ENCODE measurements at regions not wholly inside any gene's neighbourhood (a gene's known extent, or its start where the extent isn't known, plus 50 kb on each side); places are given as distances from the start of the nearest gene placed in this dataset.

GRCh38 chr5:103497781-103498180 lies 64.8 kb downstream of the NUDT12 start:
- Histone ChIP-seq H3K36me3 (ENCODE audit: control insufficient read depth, insufficient read depth, low read length) (no peaks in the 10 kb centered on the region), H4K5ac (ENCODE audit: low read depth, low read length) (no peak overlapping the region), H3K4me2 (ENCODE audit: low read depth, low read length) (no peak overlapping the region), H3K27ac (ENCODE audit: insufficient read depth, low read length) (no peak overlapping the region), H2BK15ac (ENCODE audit: low read depth, low read length) (no peak overlapping the region), H3K4ac (ENCODE audit: low read depth, low read length) (no peak overlapping the region), H4K20me1 (ENCODE audit: insufficient read depth, low read length) (no peaks in the 10 kb centered on the region), H3K56ac (ENCODE audit: extremely low read depth, insufficient read depth, low read length) (no peak overlapping the region), H3K4me1 (ENCODE audit: control insufficient read depth, insufficient read depth, low read length) (no peaks in the 10 kb centered on the region), H3K18ac (ENCODE audit: low read depth, low read length) (no peak overlapping the region), H4K91ac (ENCODE audit: insufficient read depth, low read depth, low read length) (no peak overlapping the region), H2AK5ac (ENCODE audit: low read depth, low read length) (no peak overlapping the region), H2BK20ac (ENCODE audit: low read depth, low read length) (no peak overlapping the region), H3K79me1 (ENCODE audit: low read depth in 1 of 2, low read length in 2 of 2) (no peaks in the 10 kb centered on the region), H3K9me3 (ENCODE audit: control insufficient read depth, insufficient read depth, low read length) (no peaks in the 10 kb centered on the region), H2BK120ac (ENCODE audit: low read depth, low read length) (no peak overlapping the region), H3K14ac (replicated peaks; ENCODE audit: low read depth, low read length) (no peak overlapping the region), H2AFZ (replicated peaks; ENCODE audit: low read length, poor library complexity) (no peak overlapping the region), H3K23ac (ENCODE audit: low read depth, low read length) (no peak overlapping the region), H3K9ac (ENCODE audit: low read depth, low read length) (no peak overlapping the region), H3K4me3 (ENCODE audit: insufficient read depth, low read depth, low read length) (no peak overlapping the region), H4K8ac (ENCODE audit: low read depth in 2 of 2, low read length in 2 of 2) (no peak overlapping the region), H2BK5ac (ENCODE audit: low read depth, low read length, poor library complexity, severe bottlenecking) (no peak overlapping the region), H2AK9ac (replicated peaks; ENCODE audit: low read depth, low read length, poor library complexity) (no peak overlapping the region), H3K27me3 (ENCODE audit: control insufficient read depth, insufficient read depth, low read length) (peaks cover 5% of the 10 kb centered on the region), H3K9me1 (ENCODE audit: insufficient read depth, low read length) (no peaks in the 10 kb centered on the region)
- TF ChIP-seq CEBPB (IDR thresholded peaks at IDR 0.05; ENCODE audit: low read depth, low read length) (no peak), CTCF (conservative IDR thresholded peaks at IDR 0.05; ENCODE audit: low read depth, low read length) (no peak), FOS (IDR thresholded peaks at IDR 0.05; ENCODE audit: low read depth, low read length) (no peak), SMC3 (IDR thresholded peaks at IDR 0.05; ENCODE audit: low read depth, low read length) (no peak), MXI1 (IDR thresholded peaks at IDR 0.05; ENCODE audit: borderline replicate concordance, low read depth, low read length) (no peak), BHLHE40 (IDR thresholded peaks at IDR 0.05; ENCODE audit: low read depth, low read length) (no peak), MAZ (IDR thresholded peaks at IDR 0.05; ENCODE audit: borderline replicate concordance, low read depth, low read length) (no peak), ELK1 (IDR thresholded peaks at IDR 0.05; ENCODE audit: borderline replicate concordance, low read depth, low read length) (no peak), POLR2A (IDR thresholded peaks at IDR 0.05; ENCODE audit: low read depth, low read length) (no peak), RFX5 (IDR thresholded peaks at IDR 0.05; ENCODE audit: low read depth, low read length) (no peak), USF2 (IDR thresholded peaks at IDR 0.05; ENCODE audit: low read depth, low read length) (no peak)
- dilution Hi-C loops (cut with HindIII; ENCODE audit: low sequenced_read_pairs, unreplicated experiment): no loop called here
- no CpG with 5 or more reads among the region's 3 CpGs for WGBS, 2 experiments (ENCODE audit: extremely low coverage in 2 of 2, insufficient read length in 1 of 2)
- no peak for DNase-seq
- intact Hi-C loops (cut with micrococcal nuclease): no loop called here
- in situ Hi-C loops (cut with MboI; ENCODE audit: low sequenced_read_pairs): loop anchor here (25.0 kb wide), 1 partner anchor 910 kb away; no protein-coding TSS in a partner anchor
- no peak for ATAC-seq (ENCODE audit: low read depth)
- no TSS peak for BruUV-seq (replicated peaks)
- CTCF ChIA-PET: interaction anchor here (1.8 kb wide), 1 partner anchor 15 kb away, joined by 4 read pairs; no protein-coding TSS in a partner anchor
- POLR2A ChIA-PET (ENCODE audit: unreplicated experiment): no interaction called here
